NB4 (cell line): ENCODE measurements at regions not wholly inside any gene's neighbourhood (a gene's known extent, or its start where the extent isn't known, plus 50 kb on each side); places are given as distances from the start of the nearest gene placed in this dataset.

ENCODE experiments used
- DNase-seq: peaks from one replicate; pipeline ENCODE4 v3.0.0; 2010; ENCODE audit warnings: low read depth
- H3K4me3 ChIP-seq: one replicate; pipeline ENCODE4 v1.5.1; 2011; ENCODE audit warnings: mild to moderate bottlenecking, low read depth, low read length, moderate library complexity
- MYC ChIP-seq: IDR thresholded peaks from 2 replicates; pipeline ENCODE4 v1.6.1; 2011; ENCODE audit warnings: low read depth, low read length
- POLR2A ChIP-seq: IDR thresholded peaks from 2 replicates; pipeline ENCODE4 v1.6.1; 2011; ENCODE audit warnings: mild to moderate bottlenecking; ENCODE audit not compliant: insufficient read length; ENCODE audit errors: extremely low read depth
- TF ChIP-seq, protein P1 (sequence below): IDR thresholded peaks from one replicate; pipeline ENCODE4 v1.5.1; 2012; ENCODE audit warnings: low read depth, low read length
- TF ChIP-seq, protein P2 (sequence below): IDR thresholded peaks from 2 replicates; pipeline ENCODE4 v1.6.1; 2011; ENCODE audit warnings: low read depth, low read length

DNA sequence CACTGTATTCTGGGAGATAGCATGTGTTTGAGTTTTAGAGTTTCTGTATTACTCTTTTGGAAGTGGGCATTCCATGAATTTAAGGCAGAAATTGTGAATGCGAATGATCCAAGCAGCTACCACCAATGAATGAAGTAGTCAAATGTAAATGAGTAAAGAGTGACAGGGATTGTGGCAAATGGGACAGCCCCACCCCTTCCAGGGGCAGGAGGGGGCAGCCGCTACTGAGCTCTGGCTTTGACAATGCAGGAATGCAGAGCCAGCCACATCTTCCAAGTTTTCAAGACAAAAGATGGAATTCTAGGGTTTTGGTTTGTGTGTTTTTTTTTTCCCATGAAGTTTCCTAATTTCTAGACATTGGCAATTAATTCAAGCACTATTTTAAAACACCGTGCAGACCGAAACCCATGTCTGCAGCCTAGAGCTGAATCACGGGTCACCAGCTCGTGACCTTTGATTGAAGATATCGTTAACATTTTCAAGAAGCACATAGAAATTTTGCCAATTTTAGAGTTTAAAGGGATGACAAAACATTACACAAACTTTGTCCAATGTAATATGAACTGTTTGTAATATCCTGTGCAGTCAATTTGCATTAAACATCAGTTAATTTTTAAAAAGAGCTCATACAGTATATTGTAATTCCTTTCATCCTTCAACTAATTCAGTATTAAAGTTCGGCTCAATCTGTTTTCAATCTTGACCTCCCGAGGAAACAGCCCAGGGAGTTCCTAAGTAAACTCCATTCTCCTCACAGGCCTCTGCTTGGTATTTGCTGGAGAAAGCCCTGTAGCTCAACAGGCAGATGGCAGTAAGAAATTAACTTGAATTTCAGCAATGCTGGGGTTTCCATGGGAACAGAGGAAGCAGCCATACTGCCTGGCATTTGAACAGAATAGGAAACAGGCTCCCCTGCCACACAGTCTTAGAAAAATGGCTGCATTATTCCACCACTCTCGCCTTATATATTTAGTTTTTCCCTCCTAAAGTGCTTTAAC, 83.4 kb downstream of the UCHL1 start:
- no peak for DNase-seq
- H3K4me3 ChIP-seq = no peak overlapping the region
- TF ChIP-seq, protein P1, sequence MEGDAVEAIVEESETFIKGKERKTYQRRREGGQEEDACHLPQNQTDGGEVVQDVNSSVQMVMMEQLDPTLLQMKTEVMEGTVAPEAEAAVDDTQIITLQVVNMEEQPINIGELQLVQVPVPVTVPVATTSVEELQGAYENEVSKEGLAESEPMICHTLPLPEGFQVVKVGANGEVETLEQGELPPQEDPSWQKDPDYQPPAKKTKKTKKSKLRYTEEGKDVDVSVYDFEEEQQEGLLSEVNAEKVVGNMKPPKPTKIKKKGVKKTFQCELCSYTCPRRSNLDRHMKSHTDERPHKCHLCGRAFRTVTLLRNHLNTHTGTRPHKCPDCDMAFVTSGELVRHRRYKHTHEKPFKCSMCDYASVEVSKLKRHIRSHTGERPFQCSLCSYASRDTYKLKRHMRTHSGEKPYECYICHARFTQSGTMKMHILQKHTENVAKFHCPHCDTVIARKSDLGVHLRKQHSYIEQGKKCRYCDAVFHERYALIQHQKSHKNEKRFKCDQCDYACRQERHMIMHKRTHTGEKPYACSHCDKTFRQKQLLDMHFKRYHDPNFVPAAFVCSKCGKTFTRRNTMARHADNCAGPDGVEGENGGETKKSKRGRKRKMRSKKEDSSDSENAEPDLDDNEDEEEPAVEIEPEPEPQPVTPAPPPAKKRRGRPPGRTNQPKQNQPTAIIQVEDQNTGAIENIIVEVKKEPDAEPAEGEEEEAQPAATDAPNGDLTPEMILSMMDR = no peak
- TF ChIP-seq, protein P2, sequence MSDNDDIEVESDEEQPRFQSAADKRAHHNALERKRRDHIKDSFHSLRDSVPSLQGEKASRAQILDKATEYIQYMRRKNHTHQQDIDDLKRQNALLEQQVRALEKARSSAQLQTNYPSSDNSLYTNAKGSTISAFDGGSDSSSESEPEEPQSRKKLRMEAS = no peak
- TF ChIP-seq POLR2A = no peak
- TF ChIP-seq MYC = no peak

DNA sequence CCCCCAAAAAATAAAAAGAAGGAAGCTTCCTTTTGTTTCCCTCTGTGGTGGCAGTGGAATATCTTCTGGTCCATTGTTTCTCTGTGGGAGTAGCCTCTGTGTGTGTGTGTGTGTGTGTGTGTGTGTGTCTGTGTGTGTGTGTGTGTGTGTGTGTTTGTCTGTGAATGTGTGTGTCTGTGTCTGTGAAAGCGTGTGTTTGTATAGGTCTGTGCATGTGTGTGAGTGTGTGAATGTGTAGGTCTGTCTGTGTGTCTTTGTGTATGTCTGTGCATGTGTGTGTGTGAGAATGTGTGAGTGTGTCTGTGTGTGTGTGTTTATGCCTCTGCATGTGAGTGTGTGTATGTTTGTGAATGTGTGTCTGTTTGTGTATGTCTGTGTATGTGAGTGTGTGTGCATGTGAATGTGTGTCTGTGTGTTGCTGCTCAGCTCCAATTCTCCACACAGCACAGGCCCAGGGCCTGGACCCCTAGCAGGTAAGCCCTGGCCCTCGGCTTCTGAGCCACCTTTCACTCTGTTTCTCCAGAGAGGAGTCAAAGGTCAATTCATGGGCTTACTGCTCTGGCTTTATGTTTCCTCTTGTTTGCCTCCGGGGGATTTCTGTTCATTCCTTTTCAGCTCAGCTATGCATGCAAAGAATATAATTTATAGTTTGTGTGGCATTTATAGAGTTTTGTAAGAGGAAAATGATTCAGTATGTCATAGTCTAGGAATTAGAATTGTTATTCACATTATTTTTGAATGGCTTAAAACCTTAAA, 89.8 kb downstream of the UCHL1 start:
- TF ChIP-seq, protein P2 = no peak
- TF ChIP-seq, protein P1 = no peak
- TF ChIP-seq POLR2A (no peak), MYC (no peak)
- H3K4me3 ChIP-seq = no peak overlapping the region
- no peak for DNase-seq

DNA sequence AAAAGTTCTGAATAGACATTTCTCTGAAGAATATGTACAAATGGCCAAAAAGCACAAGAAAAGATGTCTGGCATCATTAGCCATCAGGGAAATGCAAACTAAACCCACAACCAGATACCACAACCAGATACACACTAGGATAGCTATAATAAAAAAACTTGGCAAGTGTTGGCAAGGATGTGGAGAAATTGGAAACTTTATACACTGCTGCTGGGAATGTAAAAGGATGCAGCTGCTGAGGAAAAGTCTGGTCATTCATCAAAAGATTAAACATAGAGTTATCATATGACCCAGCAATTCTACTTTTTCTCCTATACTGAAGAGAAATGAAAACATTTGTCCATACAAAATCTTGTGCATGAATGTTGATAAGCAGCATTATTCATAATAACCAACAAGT, 92.3 kb downstream of the UCHL1 start:
- DNase-seq = no peak
- TF ChIP-seq POLR2A (no peak), MYC (no peak)
- TF ChIP-seq, protein P1 = no peak
- TF ChIP-seq, protein P2 = no peak
- H3K4me3 ChIP-seq = no peak overlapping the region

DNA sequence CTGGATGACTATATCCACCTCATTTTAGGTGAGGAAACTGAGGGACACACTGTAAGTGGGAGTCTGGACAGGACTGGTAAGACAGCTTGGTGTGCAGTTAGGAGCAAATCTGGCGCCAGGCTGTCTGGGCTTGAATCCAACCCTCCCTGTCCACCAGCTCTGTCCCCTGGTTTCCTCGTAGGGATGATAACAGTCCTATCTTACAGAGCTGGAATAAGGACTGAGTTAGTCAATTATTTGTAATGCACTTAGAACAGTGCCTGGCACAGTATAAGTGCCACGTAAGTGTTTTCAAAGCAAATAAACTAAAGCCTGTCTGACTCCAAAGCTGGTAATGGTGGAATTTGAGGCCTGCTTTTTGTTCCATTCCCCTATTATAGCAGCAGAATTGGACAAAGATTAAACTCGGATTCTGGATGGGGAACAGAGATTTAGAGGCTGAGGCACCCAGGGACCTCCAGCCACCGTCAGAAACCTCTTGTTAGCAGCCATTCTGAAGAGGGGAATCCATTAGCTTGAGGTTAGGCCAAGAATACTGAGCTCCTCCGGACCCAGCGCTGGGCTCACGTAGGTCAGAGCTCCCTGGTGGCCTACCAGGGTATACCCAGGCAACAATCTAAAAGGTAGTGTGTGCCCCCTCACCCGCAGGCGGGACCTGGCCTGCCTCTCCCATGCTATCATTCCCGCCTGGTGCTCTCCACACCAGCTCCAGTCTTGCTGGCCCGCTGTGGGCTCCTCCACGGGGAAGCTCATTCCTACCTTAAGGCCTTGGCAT, 102.1 kb downstream of the UCHL1 start:
- no peak for DNase-seq
- TF ChIP-seq, protein P2 = no peak
- no peak for TF ChIP-seq POLR2A
- no peak for TF ChIP-seq MYC
- TF ChIP-seq, protein P1 = no peak
- no peak overlapping the region for H3K4me3 ChIP-seq

DNA sequence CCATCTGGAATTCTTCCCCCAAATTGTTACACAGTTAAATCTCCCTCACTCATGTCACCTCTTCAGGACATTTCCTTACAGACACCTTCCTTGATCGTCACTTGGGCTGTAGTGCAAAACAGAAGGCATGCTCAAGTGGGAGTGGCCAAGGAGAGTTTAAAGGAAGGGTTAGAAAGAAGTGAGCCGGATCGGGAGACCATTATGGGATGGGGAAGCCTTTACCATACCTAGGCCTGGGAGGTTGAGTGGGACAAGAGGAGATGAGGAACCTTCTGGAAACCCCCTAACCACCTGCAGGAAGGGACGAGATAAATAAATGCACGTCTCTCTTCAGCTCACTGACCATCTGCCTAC, 102.7 kb downstream of the UCHL1 start:
- H3K4me3 ChIP-seq = no peak overlapping the region
- TF ChIP-seq MYC = no peak
- no peak for DNase-seq
